Midbrain (tissue), 1 donor: ENCODE measurements at regions not wholly inside any gene's neighbourhood (a gene's known extent, or its start where the extent isn't known, plus 50 kb on each side); places are given as distances from the start of the nearest gene placed in this dataset.
"Not testable (repeated sequence)": the region's sequence is repeated elsewhere in the genome, so short reads cannot be mapped to it uniquely, and the experiment has no call there.

Experiments used
- DNase-seq: peaks from one replicate; lab custom pipeline; 2025; lab: John Stamatoyannopoulos, UW

- DNase-seq = no peak
Observed at GRCh38 chr10:33506391-33506790, 171.9 kb upstream of the NRP1 start.

GRCh38 chr10:33501161-33501560 lies 166.7 kb upstream of the NRP1 start:
- DNase-seq = no peak

- no peak for DNase-seq
Observed at GRCh38 chr10:33498391-33498891, 164.0 kb upstream of the NRP1 start.

GRCh38 chr10:33497338-33497737 lies 162.9 kb upstream of the NRP1 start:
- no peak for DNase-seq

- DNase-seq = no peak
Observed at GRCh38 chr10:33496096-33496495, 161.6 kb upstream of the NRP1 start.

GRCh38 chr10:33494694-33495265 lies 160.3 kb upstream of the NRP1 start:
- DNase-seq = no peak

GRCh38 chr10:33493978-33494377 lies 159.5 kb upstream of the NRP1 start:
- DNase-seq = no peak

- no peak for DNase-seq
Observed at GRCh38 chr10:33493497-33493896, 159.0 kb upstream of the NRP1 start.

- DNase-seq = no peak
Observed at GRCh38 chr10:33492701-33493345, 158.4 kb upstream of the NRP1 start.

- DNase-seq = no peak
Observed at GRCh38 chr10:33489501-33490176, 155.2 kb upstream of the NRP1 start.

- DNase-seq = no peak
Observed at GRCh38 chr10:33487014-33487776, 152.7 kb upstream of the NRP1 start.

- no peak for DNase-seq
Observed at GRCh38 chr10:33485276-33485675, 150.8 kb upstream of the NRP1 start.

- no peak for DNase-seq
Observed at GRCh38 chr10:33484787-33485186, 150.3 kb upstream of the NRP1 start.

GRCh38 chr10:33483816-33484190 lies 149.3 kb upstream of the NRP1 start:
- DNase-seq = no peak

- DNase-seq = no peak
Observed at GRCh38 chr10:33483124-33483815, 148.8 kb upstream of the NRP1 start.

- DNase-seq = no peak
Observed at GRCh38 chr10:33482486-33482885, 148.0 kb upstream of the NRP1 start.

- DNase-seq = no peak
Observed at GRCh38 chr10:33481184-33481583, 146.7 kb upstream of the NRP1 start.

- not testable (repeated sequence) for DNase-seq
Observed at GRCh38 chr10:33480417-33480816, 145.9 kb upstream of the NRP1 start.

GRCh38 chr10:33478675-33479125 lies 144.2 kb upstream of the NRP1 start:
- no peak for DNase-seq

- DNase-seq = no peak
Observed at GRCh38 chr10:33478089-33478674, 143.7 kb upstream of the NRP1 start.

- DNase-seq = no peak
Observed at GRCh38 chr10:33477291-33478088, 143.0 kb upstream of the NRP1 start.
